Neural cell (in vitro differentiated cells): ENCODE measurements at regions not wholly inside any gene's neighbourhood (a gene's known extent, or its start where the extent isn't known, plus 50 kb on each side); places are given as distances from the start of the nearest gene placed in this dataset.

Experiments
- EP300 ChIP-seq: fragments of 450-650 bp; conservative IDR thresholded peaks from 2 replicates; pipeline ENCODE4 v1.6.1; 2014; ENCODE audit warnings: antibody characterized with exemption, mild to moderate bottlenecking, moderate library complexity; ENCODE audit not compliant: poor library complexity, severe bottlenecking
- EZH2 ChIP-seq: fragments of 200-600, 300-800 bp; shearing (Covaris generic), sonication (generic); IDR thresholded peaks from 2 replicates; pipeline ENCODE4 v1.6.1; 2014; ENCODE audit warnings: antibody characterized with exemption, low read length, borderline replicate concordance, mild to moderate bottlenecking; ENCODE audit not compliant: insufficient read depth, poor library complexity, severe bottlenecking
- POLR2AphosphoS5 ChIP-seq: IDR thresholded peaks from 2 replicates; pipeline ENCODE4 v1.6.1; 2012
- TAF1 ChIP-seq: IDR thresholded peaks from 2 replicates; pipeline ENCODE4 v1.6.1; 2012; ENCODE audit warnings: low read depth
- TF ChIP-seq, protein P1 (sequence below): fragments of 450-650 bp; IDR thresholded peaks from 2 replicates; pipeline ENCODE4 v1.5.1; 2014; ENCODE audit warnings: antibody characterized with exemption, mild to moderate bottlenecking, moderate library complexity; ENCODE audit not compliant: poor library complexity, severe bottlenecking

GRCh38 chr16:86095906-86096485, 197.0 kb downstream of the IRF8 start:
- TF ChIP-seq, protein P1, sequence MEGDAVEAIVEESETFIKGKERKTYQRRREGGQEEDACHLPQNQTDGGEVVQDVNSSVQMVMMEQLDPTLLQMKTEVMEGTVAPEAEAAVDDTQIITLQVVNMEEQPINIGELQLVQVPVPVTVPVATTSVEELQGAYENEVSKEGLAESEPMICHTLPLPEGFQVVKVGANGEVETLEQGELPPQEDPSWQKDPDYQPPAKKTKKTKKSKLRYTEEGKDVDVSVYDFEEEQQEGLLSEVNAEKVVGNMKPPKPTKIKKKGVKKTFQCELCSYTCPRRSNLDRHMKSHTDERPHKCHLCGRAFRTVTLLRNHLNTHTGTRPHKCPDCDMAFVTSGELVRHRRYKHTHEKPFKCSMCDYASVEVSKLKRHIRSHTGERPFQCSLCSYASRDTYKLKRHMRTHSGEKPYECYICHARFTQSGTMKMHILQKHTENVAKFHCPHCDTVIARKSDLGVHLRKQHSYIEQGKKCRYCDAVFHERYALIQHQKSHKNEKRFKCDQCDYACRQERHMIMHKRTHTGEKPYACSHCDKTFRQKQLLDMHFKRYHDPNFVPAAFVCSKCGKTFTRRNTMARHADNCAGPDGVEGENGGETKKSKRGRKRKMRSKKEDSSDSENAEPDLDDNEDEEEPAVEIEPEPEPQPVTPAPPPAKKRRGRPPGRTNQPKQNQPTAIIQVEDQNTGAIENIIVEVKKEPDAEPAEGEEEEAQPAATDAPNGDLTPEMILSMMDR: no peak
- no peak for TF ChIP-seq POLR2AphosphoS5
- TF ChIP-seq EP300: no peak
- no peak for TF ChIP-seq TAF1
- no peak for TF ChIP-seq EZH2
